HL-60/S4 (cell line): ENCODE measurements at regions not wholly inside any gene's neighbourhood (a gene's known extent, or its start where the extent isn't known, plus 50 kb on each side); places are given as distances from the start of the nearest gene placed in this dataset.

Source experiments
- in situ Hi-C: fragments of 300-500 bp; cut with MboI; formaldehyde crosslinking; loops from 2 replicates; pipeline ENCODE4 v1.14.3; 2022; ENCODE audit warnings: low sequenced_read_pairs

- in situ Hi-C loops = no loop called here
Measured at GRCh38 chr2:8582191-8582590, 99.7 kb upstream of the ID2 start.

GRCh38 chr2:8582651-8583399 is 99.0 kb upstream of the ID2 start:
- in situ Hi-C loops = no loop called here

DNA sequence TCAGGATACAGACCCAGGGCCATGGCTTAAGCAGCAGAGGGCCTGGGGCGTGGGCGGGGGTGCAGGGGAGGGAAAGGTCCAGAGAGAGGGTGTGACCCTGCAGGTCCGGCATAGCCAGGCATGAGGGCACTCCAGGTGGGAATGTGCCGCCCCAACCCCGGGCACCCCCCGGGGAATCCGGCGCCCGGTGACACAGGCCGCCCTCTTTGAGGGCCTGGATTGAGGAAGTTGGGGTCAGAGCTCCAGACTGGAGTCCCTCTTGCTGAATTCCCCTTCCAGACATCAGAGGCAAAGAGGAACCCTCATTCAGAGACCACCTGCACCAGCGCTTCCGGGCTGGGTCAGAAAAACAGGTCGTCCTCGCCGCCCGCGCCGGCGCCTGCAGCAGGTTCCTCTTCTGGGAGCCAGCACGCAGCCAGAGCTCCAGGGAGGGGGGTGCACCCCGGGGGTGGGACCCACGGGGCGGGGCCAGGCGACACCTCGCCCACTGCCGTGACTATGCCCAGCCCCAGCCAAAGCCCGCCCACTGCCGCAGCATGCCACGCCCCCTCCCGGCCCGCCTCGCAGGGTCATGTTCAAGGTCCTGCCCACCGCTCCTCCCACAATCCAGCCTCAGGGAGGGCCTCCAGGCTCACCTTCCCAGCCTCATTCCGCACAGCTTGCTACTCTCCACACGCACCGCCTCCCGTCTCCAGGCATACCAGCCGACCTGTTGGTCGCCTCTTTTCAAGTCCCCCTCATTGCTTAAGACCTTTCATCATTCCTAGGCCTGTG is 98.3 kb upstream of the ID2 start:
- in situ Hi-C loops = no loop called here

DNA sequence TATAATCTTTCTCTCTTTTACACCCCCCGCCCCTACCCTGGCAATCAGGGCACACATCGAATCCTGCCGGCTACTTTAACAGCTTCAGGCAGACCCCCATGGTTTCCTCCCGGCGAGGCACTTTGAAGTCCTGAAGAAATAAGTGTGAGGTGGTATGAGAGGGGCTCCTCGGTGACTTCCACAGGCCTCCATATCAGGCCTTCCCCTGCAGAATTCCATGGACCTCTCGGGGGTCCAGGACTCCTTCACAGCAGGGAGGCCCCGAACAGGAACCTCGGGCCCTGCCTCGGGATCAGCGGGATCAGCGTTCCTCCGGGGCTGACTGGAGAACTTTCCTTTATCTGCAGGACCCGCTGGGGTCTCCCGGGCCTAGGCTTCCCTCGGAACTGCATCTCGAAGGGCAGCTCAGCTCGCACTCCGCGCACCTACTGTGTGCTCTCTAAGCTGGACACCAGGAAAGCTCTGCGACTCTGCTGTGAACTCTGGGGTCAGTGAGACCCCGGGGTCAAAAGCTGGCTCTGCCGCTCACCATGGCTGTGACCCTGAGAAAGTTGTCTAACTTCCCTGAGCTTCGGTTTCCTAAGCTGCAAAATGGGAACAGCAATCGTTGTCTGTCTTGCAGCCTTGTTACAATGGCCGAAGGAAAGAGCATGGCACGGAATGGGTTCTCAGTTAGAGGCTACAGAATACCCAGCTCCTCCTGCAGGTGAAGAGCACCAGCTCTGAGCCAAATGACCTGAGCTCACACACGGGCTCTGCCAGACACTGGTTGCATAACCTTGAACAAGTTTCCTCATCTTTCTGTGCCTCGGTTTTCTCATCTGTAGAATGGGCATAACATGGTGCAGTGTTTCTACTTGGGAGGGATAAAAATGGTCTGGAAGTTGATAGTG is 97.4 kb upstream of the ID2 start:
- in situ Hi-C loops = no loop called here

- in situ Hi-C loops = no loop called here
Measured at GRCh38 chr2:8586457-8587051, 95.3 kb upstream of the ID2 start.

- in situ Hi-C loops = no loop called here
Measured at GRCh38 chr2:8587251-8587791, 94.5 kb upstream of the ID2 start.

GRCh38 chr2:8587920-8588830 is 93.7 kb upstream of the ID2 start:
- in situ Hi-C loops = no loop called here

DNA sequence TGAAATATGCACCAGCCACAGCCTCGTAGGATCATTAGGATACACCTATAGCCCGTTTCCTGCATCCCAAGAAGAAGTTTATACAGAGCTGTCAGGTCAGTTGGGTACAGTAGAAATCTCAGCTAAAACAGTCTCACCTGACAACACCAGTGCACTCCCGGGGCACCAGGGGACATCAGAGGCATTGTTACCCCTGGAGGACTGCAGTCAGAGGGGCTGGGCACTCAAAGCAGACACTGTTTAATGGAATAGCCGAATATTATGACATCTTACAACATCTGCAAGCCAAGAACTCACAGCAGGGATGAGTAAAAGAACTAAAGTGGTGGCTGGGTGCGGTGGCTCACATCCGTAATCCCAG is 93.0 kb upstream of the ID2 start:
- in situ Hi-C loops = no loop called here

- in situ Hi-C loops = no loop called here
Measured at GRCh38 chr2:8589721-8590120, 92.1 kb upstream of the ID2 start.

- in situ Hi-C loops = no loop called here
Measured at GRCh38 chr2:8590938-8591337, 90.9 kb upstream of the ID2 start.

GRCh38 chr2:8592736-8593135 is 89.1 kb upstream of the ID2 start:
- in situ Hi-C loops = no loop called here

DNA sequence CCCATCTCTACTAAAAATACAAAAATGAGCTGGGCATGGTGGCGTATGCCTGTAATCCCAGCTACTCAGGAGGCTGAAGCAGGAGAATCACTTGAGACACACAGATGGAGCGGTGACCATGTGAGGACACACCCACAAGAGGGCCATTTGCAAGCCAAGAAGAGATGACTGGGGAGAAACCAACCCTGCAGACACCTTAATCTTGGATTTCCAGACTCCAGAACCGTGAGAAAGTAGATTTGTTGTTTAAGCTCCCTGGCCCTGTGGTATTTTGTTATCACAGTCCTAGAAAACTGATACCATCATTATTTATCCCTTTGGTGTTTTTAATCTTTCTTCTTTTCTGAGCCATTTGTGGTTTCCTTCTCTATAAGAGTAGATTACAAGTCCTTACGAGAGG is 88.6 kb upstream of the ID2 start:
- in situ Hi-C loops = no loop called here

DNA sequence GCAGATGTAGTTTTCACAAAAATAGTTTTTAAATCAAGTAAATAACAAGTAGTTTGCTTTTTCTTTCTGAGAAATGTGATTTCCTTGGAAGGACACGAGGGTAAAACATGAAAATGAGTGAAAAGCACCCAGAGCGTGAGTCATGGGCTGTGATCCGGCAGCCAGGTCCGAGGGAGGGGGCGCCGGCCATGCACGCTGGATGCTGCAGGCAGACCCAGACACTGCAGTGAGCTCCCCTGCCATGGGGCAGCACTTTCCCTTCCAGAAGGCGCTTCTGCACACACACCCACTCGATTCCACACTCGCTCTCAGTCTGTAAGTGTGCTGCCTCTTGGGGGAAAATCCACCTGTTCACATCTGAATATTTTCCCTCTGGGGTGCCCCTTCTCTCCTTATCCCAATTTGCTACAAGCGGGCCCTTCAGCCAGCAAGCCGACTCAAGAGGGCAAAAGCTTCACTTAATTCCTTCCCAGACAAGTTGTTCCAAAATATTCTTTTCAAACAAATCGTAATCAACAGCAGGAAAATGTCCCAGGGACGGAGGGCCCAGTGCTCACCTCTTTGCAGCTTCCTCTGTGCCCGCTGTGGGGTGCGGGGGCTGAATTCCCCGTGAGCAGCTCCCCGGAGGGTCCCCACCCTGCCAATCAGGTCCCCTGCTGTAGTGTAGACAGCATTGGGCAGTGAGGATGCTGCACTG is 87.0 kb upstream of the ID2 start:
- in situ Hi-C loops = no loop called here

GRCh38 chr2:8595428-8595805 is 86.4 kb upstream of the ID2 start:
- in situ Hi-C loops = no loop called here

- in situ Hi-C loops = no loop called here
Measured at GRCh38 chr2:8595811-8596600, 85.8 kb upstream of the ID2 start.

GRCh38 chr2:8597094-8597493 is 84.8 kb upstream of the ID2 start:
- in situ Hi-C loops = no loop called here

DNA sequence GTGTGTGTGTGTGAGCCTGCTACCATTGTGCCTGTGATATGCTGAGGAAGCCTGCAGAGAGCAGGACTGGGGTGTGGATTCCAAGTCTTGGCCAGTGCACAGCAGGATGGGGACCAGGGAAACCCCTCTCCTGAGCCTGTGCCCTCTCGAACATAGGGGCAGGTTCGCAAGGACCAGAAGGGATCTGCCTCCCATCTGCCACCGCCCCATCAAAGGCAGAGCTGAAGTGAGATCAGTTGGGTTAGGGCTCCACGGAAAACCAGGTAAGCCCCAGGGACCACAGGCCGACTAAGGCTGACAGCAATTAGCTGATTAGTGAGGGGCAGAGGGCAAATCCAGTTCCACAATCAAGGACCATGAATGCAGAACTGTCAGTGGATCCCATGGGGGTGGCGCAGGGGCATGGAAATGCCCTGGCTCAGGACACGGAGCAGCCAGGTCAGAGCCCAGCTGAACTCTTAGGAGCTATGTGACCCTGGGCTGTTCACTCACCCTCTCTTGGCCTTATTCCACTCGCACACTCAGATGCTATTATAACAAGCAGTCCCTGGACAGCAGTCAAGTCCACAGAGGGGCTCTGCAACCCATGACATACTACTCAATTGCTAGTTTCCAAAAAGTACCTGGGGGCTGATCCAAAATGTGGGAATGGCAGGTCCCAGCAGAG is 84.2 kb upstream of the ID2 start:
- in situ Hi-C loops = no loop called here
